WTC11 (cell line): ENCODE measurements at regions not wholly inside any gene's neighbourhood (a gene's known extent, or its start where the extent isn't known, plus 50 kb on each side); places are given as distances from the start of the nearest gene placed in this dataset.

Experiments
- ATAC-seq: fragments of 200-7000 bp; cut with Tn5 transposase; 2 replicates; pipeline ENCODE4 v1.10.0; 2021; ENCODE audit warnings: mild to moderate bottlenecking, moderate library complexity
- CTCF ChIA-PET: fragments of 300-600 bp; sonication (Branson Sonifier 250); formaldehyde crosslinking; loops from one replicate; lab custom pipeline; 2021; ENCODE audit warnings: antibody characterized with exemption; lab: Charles Lee
- POLR2A ChIA-PET: fragments of 350-600 bp; sonication (Branson Sonifier 250); formaldehyde crosslinking; loops from one replicate; lab custom pipeline; 2021; ENCODE audit warnings: antibody characterized with exemption; lab: Charles Lee
- DNase-seq: peaks from one replicate; pipeline ENCODE4 v3.0.0; 2021; ENCODE audit warnings: low spot score
- H3K27ac Mint-ChIP-seq: 2 replicates; pipeline ENCODE4 v1.8.0; 2021; ENCODE audit warnings: mixed read lengths
- H3K27me3 Mint-ChIP-seq: 2 replicates; pipeline ENCODE4 v1.8.0; 2021; ENCODE audit warnings: low read depth, mild to moderate bottlenecking, moderate library complexity, mixed read lengths
- H3K36me3 Mint-ChIP-seq: 2 replicates; pipeline ENCODE4 v1.8.0; 2021; ENCODE audit warnings: mixed read lengths
- H3K4me1 Mint-ChIP-seq: 2 replicates; pipeline ENCODE4 v1.8.0; 2022; ENCODE audit warnings: mixed read lengths
- H3K4me3 Mint-ChIP-seq: 2 replicates; pipeline ENCODE4 v1.8.0; 2021; ENCODE audit warnings: mild to moderate bottlenecking, moderate library complexity, mixed read lengths
- H3K9me3 Mint-ChIP-seq: 2 replicates; pipeline ENCODE4 v1.8.0; 2021; ENCODE audit warnings: mixed read lengths
- AFF4 ChIP-seq: sonication (generic); formaldehyde crosslinking; IDR thresholded peaks from 2 replicates; pipeline ENCODE4 v1.8.1; 2023; ENCODE audit warnings: mild to moderate bottlenecking, missing genetic modification reagents, borderline replicate concordance
- ATF2 ChIP-seq: sonication (generic); formaldehyde crosslinking; IDR thresholded peaks from 2 replicates; pipeline ENCODE4 v1.8.1; 2022; ENCODE audit warnings: low read depth, missing genetic modification reagents, borderline replicate concordance
- ATF6 ChIP-seq: sonication (generic); formaldehyde crosslinking; IDR thresholded peaks from 2 replicates; pipeline ENCODE4 v1.8.1; 2023; ENCODE audit warnings: mild to moderate bottlenecking, missing genetic modification reagents
- ERG ChIP-seq: fragments of 250-450 bp; sonication (Bioruptor Pico); IDR thresholded peaks from 2 replicates; pipeline ENCODE4 v1.8.0; 2021; ENCODE audit warnings: mild to moderate bottlenecking
- ESRRA ChIP-seq: sonication (generic); formaldehyde crosslinking; IDR thresholded peaks from 2 replicates; pipeline ENCODE4 v1.8.1; 2022; ENCODE audit warnings: mild to moderate bottlenecking, missing genetic modification reagents, borderline replicate concordance
- GRHL2 ChIP-seq: fragments of 250-450 bp; sonication (Bioruptor Pico); IDR thresholded peaks from 2 replicates; pipeline ENCODE4 v1.8.0; 2022; ENCODE audit warnings: mild to moderate bottlenecking, moderate library complexity; ENCODE audit not compliant: insufficient replicate concordance, severe bottlenecking
- GTF2I ChIP-seq: fragments of 250-450 bp; sonication (Bioruptor Pico); conservative IDR thresholded peaks from 2 replicates; pipeline ENCODE4 v1.4.0; 2021; ENCODE audit warnings: mild to moderate bottlenecking
- HMGXB4 ChIP-seq: sonication (generic); formaldehyde crosslinking; IDR thresholded peaks from 2 replicates; pipeline ENCODE4 v1.8.1; 2023; ENCODE audit warnings: mild to moderate bottlenecking, moderate library complexity, missing genetic modification reagents
- KAT7 ChIP-seq: sonication (generic); formaldehyde crosslinking; IDR thresholded peaks from 2 replicates; pipeline ENCODE4 v1.8.1; 2023; ENCODE audit warnings: missing genetic modification reagents, mild to moderate bottlenecking, borderline replicate concordance
- RELA ChIP-seq: sonication (generic); formaldehyde crosslinking; IDR thresholded peaks from 2 replicates; pipeline ENCODE4 v1.8.1; 2022; ENCODE audit warnings: missing genetic modification reagents, mild to moderate bottlenecking, borderline replicate concordance
- ZNF671 ChIP-seq: fragments of 250-450 bp; sonication (Bioruptor Pico); IDR thresholded peaks from 2 replicates; pipeline ENCODE4 v1.8.0; 2021; ENCODE audit warnings: mild to moderate bottlenecking
- ZSCAN18 ChIP-seq: fragments of 250-450 bp; sonication (Bioruptor Pico); IDR thresholded peaks from 2 replicates; pipeline ENCODE4 v2.1.2; 2022; ENCODE audit warnings: mild to moderate bottlenecking, moderate library complexity
- TF ChIP-seq, protein P1 (sequence below): sonication (generic); formaldehyde crosslinking; IDR thresholded peaks from 2 replicates; pipeline ENCODE4 v1.8.0; 2022; ENCODE audit warnings: missing genetic modification reagents

DNA sequence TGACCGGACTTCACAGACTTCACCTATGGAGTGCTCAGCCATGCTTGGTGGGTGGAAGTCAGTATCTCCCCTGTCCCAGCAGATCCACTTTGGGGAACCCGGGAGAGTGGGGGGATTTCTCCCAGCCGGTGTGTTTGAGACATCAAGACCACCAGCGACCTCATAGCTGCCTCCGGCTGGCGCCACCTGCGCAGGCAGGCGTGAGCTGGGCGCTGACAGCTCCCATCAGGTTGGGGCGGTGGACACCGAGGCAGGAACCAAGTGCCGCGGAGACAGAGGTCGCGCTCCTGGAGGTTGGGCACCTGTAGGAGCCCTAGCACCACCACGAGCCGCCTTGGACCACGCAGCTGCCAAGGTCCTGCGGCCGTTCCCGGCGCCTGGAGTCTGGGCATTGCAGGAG, 124.0 kb upstream of the LARP1 start:
- POLR2A ChIA-PET: interaction anchor here (0.5 to 0.7 kb wide), 2 partner anchors 20 to 292 kb away, joined by 3 read pairs; no protein-coding TSS in a partner anchor
- TF ChIP-seq GRHL2 (CRISPR knock-in tag): no peak
- no peak for TF ChIP-seq ATF6 (CRISPR knock-in tag)
- no peak for TF ChIP-seq ATF2 (CRISPR knock-in tag)
- no peak for TF ChIP-seq HMGXB4
- TF ChIP-seq ZSCAN18 (CRISPR knock-in tag): no peak
- no peak for TF ChIP-seq RELA (CRISPR knock-in tag)
- no peak for TF ChIP-seq ERG (CRISPR knock-in tag)
- no peak for TF ChIP-seq AFF4 (CRISPR knock-in tag)
- TF ChIP-seq ZNF671 (CRISPR knock-in tag): no peak
- TF ChIP-seq ESRRA (CRISPR knock-in tag): no peak
- no peak overlapping the region for H3K4me3 Mint-ChIP-seq

GRCh38 chr5:154630410-154630809, 124.8 kb upstream of the LARP1 start:
- DNase-seq: no peak
- Mint-ChIP-seq H3K27me3 (peaks cover 2% of the 10 kb centered on the region; the same call in 1 of the 2 replicates), H3K4me1 (peaks cover 2% of the 10 kb centered on the region; the same call in 1 of the 2 replicates), H3K36me3 (no peaks in the 10 kb centered on the region), H3K4me3 (no peak overlapping the region), H3K9me3 (no peaks in the 10 kb centered on the region), H3K27ac (no peak overlapping the region)
- ChIA-PET POLR2A (no interaction called here), CTCF (interaction anchor here (1.7 to 2.4 kb wide), 3 partner anchors 109 to 208 kb away, joined by 6 to 12 read pairs (median 8); no protein-coding TSS in a partner anchor)
- no peak for ATAC-seq
- no peak for TF ChIP-seq ATF2 (CRISPR knock-in tag)
- TF ChIP-seq KAT7 (CRISPR knock-in tag): no peak
- TF ChIP-seq, protein P1, sequence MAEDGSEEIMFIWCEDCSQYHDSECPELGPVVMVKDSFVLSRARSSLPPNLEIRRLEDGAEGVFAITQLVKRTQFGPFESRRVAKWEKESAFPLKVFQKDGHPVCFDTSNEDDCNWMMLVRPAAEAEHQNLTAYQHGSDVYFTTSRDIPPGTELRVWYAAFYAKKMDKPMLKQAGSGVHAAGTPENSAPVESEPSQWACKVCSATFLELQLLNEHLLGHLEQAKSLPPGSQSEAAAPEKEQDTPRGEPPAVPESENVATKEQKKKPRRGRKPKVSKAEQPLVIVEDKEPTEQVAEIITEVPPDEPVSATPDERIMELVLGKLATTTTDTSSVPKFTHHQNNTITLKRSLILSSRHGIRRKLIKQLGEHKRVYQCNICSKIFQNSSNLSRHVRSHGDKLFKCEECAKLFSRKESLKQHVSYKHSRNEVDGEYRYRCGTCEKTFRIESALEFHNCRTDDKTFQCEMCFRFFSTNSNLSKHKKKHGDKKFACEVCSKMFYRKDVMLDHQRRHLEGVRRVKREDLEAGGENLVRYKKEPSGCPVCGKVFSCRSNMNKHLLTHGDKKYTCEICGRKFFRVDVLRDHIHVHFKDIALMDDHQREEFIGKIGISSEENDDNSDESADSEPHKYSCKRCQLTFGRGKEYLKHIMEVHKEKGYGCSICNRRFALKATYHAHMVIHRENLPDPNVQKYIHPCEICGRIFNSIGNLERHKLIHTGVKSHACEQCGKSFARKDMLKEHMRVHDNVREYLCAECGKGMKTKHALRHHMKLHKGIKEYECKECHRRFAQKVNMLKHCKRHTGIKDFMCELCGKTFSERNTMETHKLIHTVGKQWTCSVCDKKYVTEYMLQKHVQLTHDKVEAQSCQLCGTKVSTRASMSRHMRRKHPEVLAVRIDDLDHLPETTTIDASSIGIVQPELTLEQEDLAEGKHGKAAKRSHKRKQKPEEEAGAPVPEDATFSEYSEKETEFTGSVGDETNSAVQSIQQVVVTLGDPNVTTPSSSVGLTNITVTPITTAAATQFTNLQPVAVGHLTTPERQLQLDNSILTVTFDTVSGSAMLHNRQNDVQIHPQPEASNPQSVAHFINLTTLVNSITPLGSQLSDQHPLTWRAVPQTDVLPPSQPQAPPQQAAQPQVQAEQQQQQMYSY (CRISPR knock-in tag): no peak
- no peak for TF ChIP-seq GTF2I (CRISPR knock-in tag)

More for the DNA sequence above, 124.0 kb upstream of the LARP1 start:
- ATAC-seq (no peak), DNase-seq (no peak)
- CTCF ChIA-PET: interaction anchor here (1.1 to 2.4 kb wide), 9 partner anchors 11 to 365 kb away, joined by 3 to 12 read pairs (median 5); no protein-coding TSS in a partner anchor
- H3K4me1 Mint-ChIP-seq: peaks cover 2% of the 10 kb centered on the region; the same call in 1 of the 2 replicates
- H3K27ac Mint-ChIP-seq: no peak overlapping the region
- H3K36me3 Mint-ChIP-seq: no peaks in the 10 kb centered on the region
- no peaks in the 10 kb centered on the region for H3K9me3 Mint-ChIP-seq
- peaks cover 2% of the 10 kb centered on the region; the same call in 1 of the 2 replicates for H3K27me3 Mint-ChIP-seq
